Stimulated activated naive CD4-positive, alpha-beta T cell treated with Interleukin-2 at 50 U/mL for 16 hours (primary cell): ENCODE measurements at regions not wholly inside any gene's neighbourhood (a gene's known extent, or its start where the extent isn't known, plus 50 kb on each side); places are given as distances from the start of the nearest gene placed in this dataset.

Experiments
- DNase-seq: peaks from one replicate; lab custom pipeline; 2025; lab: John Stamatoyannopoulos, UW

- no peak for DNase-seq
Measured at GRCh38 chr12:67426067-67426466, 156.9 kb downstream of the CAND1 start.

GRCh38 chr12:67427336-67427735 lies 158.2 kb downstream of the CAND1 start:
- DNase-seq, result no peak

GRCh38 chr12:67428431-67428830 lies 159.3 kb downstream of the CAND1 start:
- no peak for DNase-seq

GRCh38 chr12:67430708-67431335 lies 161.7 kb downstream of the CAND1 start:
- no peak for DNase-seq

GRCh38 chr12:67431411-67432020 lies 162.4 kb downstream of the CAND1 start:
- no peak for DNase-seq

GRCh38 chr12:67433385-67434175 lies 164.4 kb downstream of the CAND1 start:
- DNase-seq, result no peak

GRCh38 chr12:67434671-67435370 lies 165.7 kb downstream of the CAND1 start:
- no peak for DNase-seq

GRCh38 chr12:67436230-67436629 lies 167.1 kb downstream of the CAND1 start:
- no peak for DNase-seq

GRCh38 chr12:67437011-67437410 lies 167.9 kb downstream of the CAND1 start:
- no peak for DNase-seq

GRCh38 chr12:67439611-67440010 lies 170.5 kb downstream of the CAND1 start:
- DNase-seq, result no peak

GRCh38 chr12:67441736-67442346 lies 172.7 kb downstream of the CAND1 start:
- peak; percentile 57 for DNase-seq

- no peak for DNase-seq
Measured at GRCh38 chr12:67442347-67442841, 173.2 kb downstream of the CAND1 start.

- DNase-seq, result no peak
Measured at GRCh38 chr12:67442896-67443295, 173.7 kb downstream of the CAND1 start.

GRCh38 chr12:67444542-67444941 lies 175.4 kb downstream of the CAND1 start:
- no peak for DNase-seq

- no peak for DNase-seq
Measured at GRCh38 chr12:67446716-67447115, 177.6 kb downstream of the CAND1 start.

GRCh38 chr12:67447180-67447579 lies 178.0 kb downstream of the CAND1 start:
- DNase-seq, result no peak

GRCh38 chr12:67449591-67450052 lies 180.5 kb downstream of the CAND1 start:
- peak; percentile 12 for DNase-seq

- DNase-seq, result no peak
Measured at GRCh38 chr12:67450441-67450840, 181.3 kb downstream of the CAND1 start.

GRCh38 chr12:67451206-67451605 lies 182.0 kb downstream of the CAND1 start:
- DNase-seq, result no peak

- peak; percentile 13 for DNase-seq
Measured at GRCh38 chr12:67452119-67452805, 183.1 kb downstream of the CAND1 start.

- DNase-seq, result no peak
Measured at GRCh38 chr12:67453191-67453590, 184.0 kb downstream of the CAND1 start.
